DMS114 treated with DMSO at 0.1 percent for 48 hours (cell line): ENCODE measurements at regions not wholly inside any gene's neighbourhood (a gene's known extent, or its start where the extent isn't known, plus 50 kb on each side); places are given as distances from the start of the nearest gene placed in this dataset.

Experiments
- DNase-seq: peaks from one replicate; lab custom pipeline; 2025; ENCODE audit not compliant: unreplicated experiment; lab: John Stamatoyannopoulos, UW

DNA sequence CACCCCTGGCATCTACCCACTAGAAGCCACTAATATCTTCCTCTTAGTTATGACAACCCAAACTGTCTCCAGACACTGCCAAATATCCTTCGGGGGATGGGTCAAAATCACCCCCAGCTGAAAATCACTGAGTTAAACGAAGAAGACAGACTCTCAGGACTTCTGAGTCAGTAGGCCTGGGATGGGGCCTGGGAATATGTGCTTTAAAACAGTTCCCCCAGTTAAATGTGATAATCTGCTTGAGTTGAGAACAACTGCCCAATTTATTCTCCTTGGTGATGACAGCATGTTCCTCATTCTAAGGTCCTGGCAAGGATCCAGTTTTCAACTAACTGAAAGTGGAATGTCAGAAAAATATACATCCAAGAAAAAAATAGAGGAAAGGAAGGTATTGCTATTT is 52.4 kb downstream of the CBLL2 start:
- no peak for DNase-seq

GRCh38 chrX:22329783-22330182 is 57.1 kb downstream of the CBLL2 start:
- no peak for DNase-seq

GRCh38 chrX:22338740-22339139 is 66.0 kb downstream of the CBLL2 start:
- DNase-seq, result no peak

- DNase-seq, result no peak
Measured at GRCh38 chrX:22339459-22339858, 66.7 kb downstream of the CBLL2 start.

DNA sequence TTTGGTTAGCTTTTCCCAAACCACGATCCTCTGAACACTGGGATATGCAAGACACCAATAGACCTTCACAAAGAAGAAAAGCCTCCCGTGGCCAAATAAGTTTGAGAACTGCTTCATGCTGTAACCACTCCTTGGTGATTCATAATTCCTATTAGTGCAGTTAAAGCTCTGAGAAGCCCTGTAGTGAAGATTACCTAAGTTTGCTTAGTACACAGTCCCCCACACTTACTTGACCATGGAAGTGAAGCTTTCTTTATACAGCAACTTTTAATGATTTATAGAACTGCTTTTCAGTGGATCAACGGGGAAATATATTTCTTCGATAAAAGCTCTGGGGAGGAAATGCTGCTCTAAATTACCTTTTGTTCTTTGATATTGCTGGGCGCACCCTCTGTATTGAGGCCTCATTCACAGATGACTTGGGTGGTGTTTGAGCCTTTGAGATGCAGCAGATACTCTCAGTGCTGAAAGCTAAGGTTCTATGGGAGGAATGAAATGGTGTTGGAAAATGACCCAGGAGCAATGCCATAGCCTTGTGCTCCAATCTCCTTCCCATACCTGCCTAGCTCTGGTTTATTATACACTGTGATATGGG is 67.4 kb downstream of the CBLL2 start:
- no peak for DNase-seq

- no peak for DNase-seq
Measured at GRCh38 chrX:22343192-22343591, 70.5 kb downstream of the CBLL2 start.

DNA sequence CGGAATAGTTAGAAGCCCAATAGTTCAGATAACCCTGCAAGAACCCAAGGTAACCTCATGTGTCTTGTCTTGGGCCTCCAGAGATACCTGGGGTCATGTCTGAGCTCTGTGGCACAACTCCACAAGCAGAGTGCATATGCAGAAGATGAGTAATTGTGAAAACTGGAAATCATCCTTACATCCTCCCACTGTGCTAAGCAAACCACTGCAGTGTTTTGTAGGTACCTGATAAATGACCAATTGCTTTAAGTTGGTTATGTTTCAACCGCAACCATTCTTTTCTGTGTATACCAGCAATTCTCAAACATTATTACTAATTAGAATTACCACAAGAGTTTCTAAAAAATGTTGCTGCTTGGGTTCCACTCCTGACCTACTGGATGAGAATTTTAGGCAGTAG is 73.2 kb downstream of the CBLL2 start:
- no peak for DNase-seq

DNA sequence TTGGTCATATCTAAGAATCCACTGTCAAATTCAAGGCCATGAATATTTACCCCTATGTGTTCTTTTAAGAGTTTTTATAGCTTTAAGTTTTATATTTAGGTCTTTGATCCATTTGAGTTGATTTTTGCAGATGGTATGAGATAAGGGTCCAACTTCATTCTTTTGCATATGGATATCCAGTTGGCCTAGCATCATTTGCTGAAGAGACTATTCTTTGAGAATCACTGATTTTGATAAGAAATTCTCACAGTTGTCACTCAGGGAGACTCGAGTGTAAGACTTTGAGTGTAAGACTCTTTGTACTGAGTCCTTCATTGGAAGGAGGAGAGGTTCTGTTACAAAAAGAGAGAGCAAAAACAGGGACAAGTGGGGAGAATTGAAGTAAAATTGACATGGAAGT is 74.8 kb downstream of the CBLL2 start:
- DNase-seq, result no peak

DNA sequence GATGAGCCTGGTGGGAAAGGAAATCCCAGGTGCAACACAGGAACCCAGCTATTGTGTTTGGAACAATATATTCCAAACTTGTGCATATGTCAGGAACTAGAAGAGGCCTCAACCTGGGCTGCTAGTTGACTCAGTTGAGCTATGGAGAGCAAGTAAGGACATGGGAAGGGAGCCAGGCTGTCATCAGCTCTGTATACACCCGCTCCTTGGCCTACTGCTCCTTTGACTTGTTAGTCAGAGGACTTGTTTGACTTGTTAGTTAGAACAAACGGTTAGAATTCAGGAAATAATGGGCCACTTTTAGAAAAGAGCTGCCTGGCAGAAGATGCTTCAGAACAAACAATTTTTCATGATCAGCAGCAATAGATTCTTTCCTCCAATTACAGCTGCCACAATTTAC is 76.4 kb downstream of the CBLL2 start:
- DNase-seq, result no peak

GRCh38 chrX:22351076-22351475 is 78.4 kb downstream of the CBLL2 start:
- no peak for DNase-seq

DNA sequence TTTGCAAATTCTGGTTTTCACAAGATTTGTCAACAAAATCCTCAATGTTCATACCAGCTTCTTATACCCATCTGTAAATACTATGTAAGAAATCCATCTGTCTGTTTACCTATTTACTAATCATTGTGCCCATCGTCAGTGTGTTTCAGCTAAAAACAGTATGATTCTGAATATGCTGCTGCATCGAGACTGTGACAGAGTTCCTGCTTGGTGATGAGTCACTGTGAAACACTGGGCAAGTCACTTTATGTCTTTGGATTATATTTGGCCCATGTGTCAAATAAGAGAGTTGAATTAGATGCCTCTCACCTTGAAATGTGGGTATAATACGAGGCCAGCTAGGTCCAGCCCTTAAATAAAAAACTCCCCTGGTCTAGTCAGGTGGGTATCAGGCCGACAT is 79.3 kb downstream of the CBLL2 start:
- no peak for DNase-seq

GRCh38 chrX:22357621-22358020 is 84.9 kb downstream of the CBLL2 start:
- DNase-seq, result no peak

DNA sequence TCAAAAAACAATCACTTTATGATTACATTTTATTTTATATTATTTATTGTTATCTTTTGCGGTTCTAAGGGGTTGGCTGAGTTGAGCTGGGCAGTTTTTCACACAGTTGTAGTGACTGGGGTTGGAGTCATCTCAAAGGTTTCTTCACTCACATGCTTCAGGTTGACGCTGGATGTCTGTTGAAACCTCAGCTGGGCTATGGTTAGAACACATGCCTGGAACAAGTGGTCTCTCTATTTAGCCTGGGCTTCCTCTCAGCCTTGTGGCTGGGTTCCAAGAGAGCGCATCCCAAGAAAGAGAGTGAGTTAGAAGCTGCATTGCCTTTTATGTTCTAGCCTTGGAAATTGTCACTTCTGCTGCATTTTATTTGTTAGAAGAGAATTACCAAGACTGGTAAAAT is 87.4 kb downstream of the CBLL2 start:
- DNase-seq, result no peak

GRCh38 chrX:22365460-22365859 is 92.7 kb downstream of the CBLL2 start:
- no peak for DNase-seq

DNA sequence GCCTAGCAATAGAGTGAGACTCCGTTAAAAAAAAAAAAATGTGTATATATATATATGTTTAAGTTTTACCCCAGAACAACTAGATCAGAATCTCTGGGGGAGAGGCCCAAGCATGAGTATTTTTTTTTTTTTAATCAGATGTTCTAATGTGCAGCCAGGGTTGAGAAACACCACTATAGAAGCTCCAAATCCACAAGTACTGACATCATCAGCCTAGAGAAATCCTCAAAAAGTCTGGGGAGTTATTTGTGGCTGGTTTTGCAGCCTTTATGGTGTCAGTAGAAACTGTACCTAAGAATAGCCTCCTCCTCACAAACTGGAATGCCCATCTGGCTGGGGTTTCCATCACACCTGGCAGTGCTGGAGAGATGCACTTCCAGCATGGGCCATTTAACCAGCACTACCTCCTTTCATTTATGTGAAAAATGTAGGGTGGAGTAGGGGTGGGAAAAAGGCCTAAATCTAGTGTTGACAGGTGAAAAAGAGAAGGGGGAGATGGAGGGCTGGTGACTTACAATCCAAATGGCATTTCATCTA is 93.5 kb downstream of the CBLL2 start:
- no peak for DNase-seq

GRCh38 chrX:22366906-22367305 is 94.2 kb downstream of the CBLL2 start:
- DNase-seq, result no peak

GRCh38 chrX:22373094-22373493 is 100.4 kb downstream of the CBLL2 start:
- DNase-seq, result no peak

- no peak for DNase-seq
Measured at GRCh38 chrX:22373766-22374165, 101.1 kb downstream of the CBLL2 start.

- no peak for DNase-seq
Measured at GRCh38 chrX:22376369-22376768, 103.7 kb downstream of the CBLL2 start.

- DNase-seq, result no peak
Measured at GRCh38 chrX:22378296-22378695, 105.6 kb downstream of the CBLL2 start.

- no peak for DNase-seq
Measured at GRCh38 chrX:22383988-22384387, 111.3 kb downstream of the CBLL2 start.

DNA sequence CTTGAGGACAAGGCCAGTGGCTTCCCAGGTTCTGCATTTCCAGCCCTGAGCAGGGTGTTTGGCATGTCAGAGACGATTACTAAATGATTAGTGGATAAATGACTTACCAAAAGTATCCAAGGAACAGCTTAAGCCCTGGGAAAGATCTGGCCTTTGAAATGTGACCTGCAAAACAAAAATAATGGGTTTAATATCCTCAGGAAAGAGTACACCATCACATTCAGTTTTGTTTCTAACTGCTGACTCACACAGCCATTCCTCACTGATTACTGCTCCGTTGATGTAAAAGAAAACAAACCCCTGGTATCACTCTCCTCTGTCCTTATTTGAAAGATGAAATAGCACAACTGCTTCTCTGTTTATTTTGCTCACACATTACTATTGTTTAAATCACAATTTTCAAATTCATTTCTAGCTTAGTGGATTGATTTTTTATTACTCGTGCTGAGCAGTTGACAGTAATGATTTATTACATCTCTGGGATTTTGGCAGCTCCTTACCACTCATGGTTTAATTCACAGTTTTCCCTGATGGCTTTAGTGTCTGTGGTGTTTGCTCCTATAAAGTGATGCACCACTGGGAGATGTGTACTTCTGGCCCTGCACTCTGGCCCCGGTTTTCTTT is 117.0 kb downstream of the CBLL2 start:
- no peak for DNase-seq
